GM23338 (cell line): ENCODE measurements at regions not wholly inside any gene's neighbourhood (a gene's known extent, or its start where the extent isn't known, plus 50 kb on each side); places are given as distances from the start of the nearest gene placed in this dataset.
"Not testable (repeated sequence)": the region's sequence is repeated elsewhere in the genome, so short reads cannot be mapped to it uniquely, and the experiment has no call there.

Source experiments
- ATAC-seq: fragments of 200-7000 bp; cut with Tn5 transposase; 3 replicates; pipeline ENCODE4 v1.9.1; 2020
- DNase-seq: peaks from one replicate; pipeline ENCODE4 v3.0.0-alpha.2; 2015; ENCODE audit warnings: low spot score
- H2AFZ ChIP-seq: fragments of 200-600 bp; sonication (generic); 2 replicates; pipeline ENCODE4 v1.8.0; 2016; ENCODE audit warnings: antibody characterized with exemption, mild to moderate bottlenecking, moderate library complexity
- H3F3A ChIP-seq: fragments of 200-600 bp; sonication (generic); replicated peaks from 2 replicates; pipeline ENCODE4 v1.8.0; 2017; ENCODE audit warnings: antibody characterized with exemption, mixed run types, low read depth
- H3K27ac ChIP-seq: fragments of 200-600 bp; sonication (generic); 2 replicates; pipeline ENCODE4 v1.6.1; 2016; ENCODE audit warnings: low read depth
- H3K27me3 ChIP-seq: fragments of 200-600 bp; sonication (generic); 2 replicates; pipeline ENCODE4 v1.8.0; 2016; ENCODE audit warnings: mild to moderate bottlenecking, mixed run types, moderate library complexity; ENCODE audit not compliant: insufficient read depth
- H3K36me3 ChIP-seq: fragments of 200-600 bp; sonication (generic); 2 replicates; pipeline ENCODE4 v1.8.0; 2016; ENCODE audit warnings: mild to moderate bottlenecking; ENCODE audit not compliant: insufficient read depth
- H3K4me1 ChIP-seq: fragments of 200-600 bp; sonication (generic); 2 replicates; pipeline ENCODE4 v1.8.0; 2016; ENCODE audit warnings: mild to moderate bottlenecking, moderate library complexity; ENCODE audit not compliant: insufficient read depth
- H3K4me2 ChIP-seq: fragments of 200-600 bp; sonication (generic); 2 replicates; pipeline ENCODE4 v1.7.1; 2017; ENCODE audit warnings: mixed run types
- H3K4me3 ChIP-seq: fragments of 200-600 bp; sonication (generic); 2 replicates; pipeline ENCODE4 v1.6.1; 2016; ENCODE audit warnings: mixed run types
- H3K79me2 ChIP-seq: fragments of 200-600 bp; sonication (generic); replicated peaks from 2 replicates; pipeline ENCODE4 v1.8.0; 2017; ENCODE audit warnings: mild to moderate bottlenecking; ENCODE audit not compliant: insufficient read depth
- H3K9me2 ChIP-seq: fragments of 200-600 bp; sonication (generic); 2 replicates; pipeline ENCODE4 v1.8.0; 2017; ENCODE audit not compliant: insufficient read depth
- H4K20me1 ChIP-seq: fragments of 200-600 bp; sonication (generic); replicated peaks from 2 replicates; pipeline ENCODE4 v1.8.0; 2017; ENCODE audit warnings: mild to moderate bottlenecking; ENCODE audit not compliant: insufficient read depth
- H3K27ac Mint-ChIP-seq: 2 replicates; pipeline ENCODE4 v1.8.0; 2020; ENCODE audit warnings: inconsistent platforms, mild to moderate bottlenecking, moderate library complexity, mixed read lengths
- H3K27me3 Mint-ChIP-seq: 3 replicates; pipeline ENCODE4 v1.8.0; 2022; ENCODE audit warnings: low read depth, mild to moderate bottlenecking, moderate library complexity, mixed read lengths, inconsistent platforms; ENCODE audit not compliant: insufficient read depth, poor library complexity
- H3K36me3 Mint-ChIP-seq: 3 replicates; pipeline ENCODE4 v1.8.0; 2021; ENCODE audit warnings: low read depth, mild to moderate bottlenecking, inconsistent platforms, moderate library complexity, mixed read lengths
- H3K4me1 Mint-ChIP-seq: 3 replicates; pipeline ENCODE4 v1.8.0; 2020; ENCODE audit warnings: mild to moderate bottlenecking, inconsistent platforms, mixed read lengths
- H3K4me3 Mint-ChIP-seq: 3 replicates; pipeline ENCODE4 v1.8.0; 2021; ENCODE audit warnings: moderate library complexity, mild to moderate bottlenecking, inconsistent platforms, mixed read lengths
- H3K9me3 Mint-ChIP-seq: 3 replicates; pipeline ENCODE4 v1.8.0; 2020; ENCODE audit warnings: moderate library complexity, mild to moderate bottlenecking, inconsistent platforms, mixed read lengths
- CREB1 ChIP-seq: fragments of 250-450 bp; sonication (Bioruptor Pico); IDR thresholded peaks from 2 replicates; pipeline ENCODE4 v1.5.0; 2020; ENCODE audit warnings: low read depth, mild to moderate bottlenecking, moderate library complexity
- TF ChIP-seq, protein P1 (sequence below): fragments of 250-450 bp; sonication (Bioruptor Pico); IDR thresholded peaks from 2 replicates; pipeline ENCODE4 v1.5.0; 2020; ENCODE audit warnings: mild to moderate bottlenecking, moderate library complexity
- TF ChIP-seq, protein P2 (sequence below), 2 experiments: fragments of 200-600 bp in 1 of 2; sonication (generic) in 1 of 2; conservative IDR thresholded peaks; 2 replicates each; pipeline versions ENCODE4 v1.5.1 to v1.6.1; 2016 to 2017; ENCODE audit warnings: antibody characterized with exemption in 2 of 2, low read depth in 2 of 2, mild to moderate bottlenecking in 2 of 2, moderate library complexity in 1 of 2

DNA sequence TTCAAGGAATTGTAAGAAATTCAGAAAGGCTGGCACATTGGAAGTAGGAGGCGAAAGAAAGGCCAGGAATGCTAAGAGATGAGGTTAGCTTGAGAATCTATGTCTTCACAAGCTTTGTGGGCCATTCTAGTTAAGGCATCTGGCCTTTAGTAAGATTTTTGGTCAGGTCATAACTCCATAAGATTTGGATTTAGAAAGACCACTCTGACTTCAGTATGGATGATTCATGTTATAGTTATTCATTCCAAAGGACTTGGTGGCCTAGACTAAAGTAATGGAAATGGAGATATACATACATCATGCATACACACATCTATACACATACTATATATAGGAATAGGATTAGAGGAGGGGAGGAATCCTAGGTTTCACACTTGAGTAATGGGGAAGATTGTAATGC lies 77.5 kb downstream of the SEPTIN7 start (continued):
- TF ChIP-seq, protein P1, sequence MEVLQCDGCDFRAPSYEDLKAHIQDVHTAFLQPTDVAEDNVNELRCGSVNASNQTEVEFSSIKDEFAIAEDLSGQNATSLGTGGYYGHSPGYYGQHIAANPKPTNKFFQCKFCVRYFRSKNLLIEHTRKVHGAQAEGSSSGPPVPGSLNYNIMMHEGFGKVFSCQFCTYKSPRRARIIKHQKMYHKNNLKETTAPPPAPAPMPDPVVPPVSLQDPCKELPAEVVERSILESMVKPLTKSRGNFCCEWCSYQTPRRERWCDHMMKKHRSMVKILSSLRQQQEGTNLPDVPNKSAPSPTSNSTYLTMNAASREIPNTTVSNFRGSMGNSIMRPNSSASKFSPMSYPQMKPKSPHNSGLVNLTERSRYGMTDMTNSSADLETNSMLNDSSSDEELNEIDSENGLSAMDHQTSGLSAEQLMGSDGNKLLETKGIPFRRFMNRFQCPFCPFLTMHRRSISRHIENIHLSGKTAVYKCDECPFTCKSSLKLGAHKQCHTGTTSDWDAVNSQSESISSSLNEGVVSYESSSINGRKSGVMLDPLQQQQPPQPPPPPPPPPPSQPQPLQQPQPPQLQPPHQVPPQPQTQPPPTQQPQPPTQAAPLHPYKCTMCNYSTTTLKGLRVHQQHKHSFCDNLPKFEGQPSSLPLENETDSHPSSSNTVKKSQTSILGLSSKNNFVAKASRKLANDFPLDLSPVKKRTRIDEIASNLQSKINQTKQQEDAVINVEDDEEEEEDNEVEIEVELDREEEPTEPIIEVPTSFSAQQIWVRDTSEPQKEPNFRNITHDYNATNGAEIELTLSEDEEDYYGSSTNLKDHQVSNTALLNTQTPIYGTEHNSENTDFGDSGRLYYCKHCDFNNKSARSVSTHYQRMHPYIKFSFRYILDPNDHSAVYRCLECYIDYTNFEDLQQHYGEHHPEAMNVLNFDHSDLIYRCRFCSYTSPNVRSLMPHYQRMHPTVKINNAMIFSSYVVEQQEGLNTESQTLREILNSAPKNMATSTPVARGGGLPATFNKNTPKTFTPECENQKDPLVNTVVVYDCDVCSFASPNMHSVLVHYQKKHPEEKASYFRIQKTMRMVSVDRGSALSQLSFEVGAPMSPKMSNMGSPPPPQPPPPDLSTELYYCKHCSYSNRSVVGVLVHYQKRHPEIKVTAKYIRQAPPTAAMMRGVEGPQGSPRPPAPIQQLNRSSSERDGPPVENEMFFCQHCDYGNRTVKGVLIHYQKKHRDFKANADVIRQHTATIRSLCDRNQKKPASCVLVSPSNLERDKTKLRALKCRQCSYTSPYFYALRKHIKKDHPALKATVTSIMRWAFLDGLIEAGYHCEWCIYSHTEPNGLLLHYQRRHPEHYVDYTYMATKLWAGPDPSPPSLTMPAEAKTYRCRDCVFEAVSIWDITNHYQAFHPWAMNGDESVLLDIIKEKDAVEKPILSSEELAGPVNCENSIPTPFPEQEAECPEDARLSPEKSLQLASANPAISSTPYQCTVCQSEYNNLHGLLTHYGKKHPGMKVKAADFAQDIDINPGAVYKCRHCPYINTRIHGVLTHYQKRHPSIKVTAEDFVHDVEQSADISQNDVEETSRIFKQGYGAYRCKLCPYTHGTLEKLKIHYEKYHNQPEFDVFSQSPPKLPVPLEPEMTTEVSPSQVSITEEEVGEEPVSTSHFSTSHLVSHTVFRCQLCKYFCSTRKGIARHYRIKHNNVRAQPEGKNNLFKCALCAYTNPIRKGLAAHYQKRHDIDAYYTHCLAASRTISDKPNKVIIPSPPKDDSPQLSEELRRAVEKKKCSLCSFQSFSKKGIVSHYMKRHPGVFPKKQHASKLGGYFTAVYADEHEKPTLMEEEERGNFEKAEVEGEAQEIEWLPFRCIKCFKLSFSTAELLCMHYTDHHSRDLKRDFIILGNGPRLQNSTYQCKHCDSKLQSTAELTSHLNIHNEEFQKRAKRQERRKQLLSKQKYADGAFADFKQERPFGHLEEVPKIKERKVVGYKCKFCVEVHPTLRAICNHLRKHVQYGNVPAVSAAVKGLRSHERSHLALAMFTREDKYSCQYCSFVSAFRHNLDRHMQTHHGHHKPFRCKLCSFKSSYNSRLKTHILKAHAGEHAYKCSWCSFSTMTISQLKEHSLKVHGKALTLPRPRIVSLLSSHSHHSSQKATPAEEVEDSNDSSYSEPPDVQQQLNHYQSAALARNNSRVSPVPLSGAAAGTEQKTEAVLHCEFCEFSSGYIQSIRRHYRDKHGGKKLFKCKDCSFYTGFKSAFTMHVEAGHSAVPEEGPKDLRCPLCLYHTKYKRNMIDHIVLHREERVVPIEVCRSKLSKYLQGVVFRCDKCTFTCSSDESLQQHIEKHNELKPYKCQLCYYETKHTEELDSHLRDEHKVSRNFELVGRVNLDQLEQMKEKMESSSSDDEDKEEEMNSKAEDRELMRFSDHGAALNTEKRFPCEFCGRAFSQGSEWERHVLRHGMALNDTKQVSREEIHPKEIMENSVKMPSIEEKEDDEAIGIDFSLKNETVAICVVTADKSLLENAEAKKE (CRISPR knock-in tag): no peak
- TF ChIP-seq, protein P2, sequence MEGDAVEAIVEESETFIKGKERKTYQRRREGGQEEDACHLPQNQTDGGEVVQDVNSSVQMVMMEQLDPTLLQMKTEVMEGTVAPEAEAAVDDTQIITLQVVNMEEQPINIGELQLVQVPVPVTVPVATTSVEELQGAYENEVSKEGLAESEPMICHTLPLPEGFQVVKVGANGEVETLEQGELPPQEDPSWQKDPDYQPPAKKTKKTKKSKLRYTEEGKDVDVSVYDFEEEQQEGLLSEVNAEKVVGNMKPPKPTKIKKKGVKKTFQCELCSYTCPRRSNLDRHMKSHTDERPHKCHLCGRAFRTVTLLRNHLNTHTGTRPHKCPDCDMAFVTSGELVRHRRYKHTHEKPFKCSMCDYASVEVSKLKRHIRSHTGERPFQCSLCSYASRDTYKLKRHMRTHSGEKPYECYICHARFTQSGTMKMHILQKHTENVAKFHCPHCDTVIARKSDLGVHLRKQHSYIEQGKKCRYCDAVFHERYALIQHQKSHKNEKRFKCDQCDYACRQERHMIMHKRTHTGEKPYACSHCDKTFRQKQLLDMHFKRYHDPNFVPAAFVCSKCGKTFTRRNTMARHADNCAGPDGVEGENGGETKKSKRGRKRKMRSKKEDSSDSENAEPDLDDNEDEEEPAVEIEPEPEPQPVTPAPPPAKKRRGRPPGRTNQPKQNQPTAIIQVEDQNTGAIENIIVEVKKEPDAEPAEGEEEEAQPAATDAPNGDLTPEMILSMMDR (conservative IDR thresholded peaks at IDR 0.05; ENCODE audit: low read depth in 2 of 2): no peak
- no peak for TF ChIP-seq CREB1 (CRISPR knock-in tag)

DNA sequence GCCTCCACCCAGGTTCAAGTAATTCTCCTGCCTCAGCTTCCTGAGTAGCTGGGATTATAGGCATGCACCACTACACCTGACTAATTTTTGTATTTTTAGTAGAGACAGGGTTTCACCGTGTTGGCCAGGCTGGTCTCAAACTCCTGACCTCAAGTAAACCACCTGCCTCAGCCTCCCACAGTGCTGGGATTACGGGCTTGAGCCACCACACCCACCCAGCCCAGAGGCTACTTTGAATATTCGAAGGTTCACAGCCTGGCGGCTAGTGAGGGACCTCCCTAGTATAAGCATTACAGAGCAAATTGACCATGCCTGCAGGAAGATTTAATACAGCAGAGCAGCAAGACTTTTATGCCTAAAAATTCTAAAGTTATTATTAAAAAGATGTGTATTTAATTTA lies 86.6 kb downstream of the SEPTIN7 start:
- H3K9me3 Mint-ChIP-seq, H3K27ac ChIP-seq: not testable (repeated sequence)
- peak; percentile 60 for DNase-seq

More for the DNA sequence above, 86.6 kb downstream of the SEPTIN7 start:
- H3K4me1 Mint-ChIP-seq, H2AFZ ChIP-seq, H3K4me1 ChIP-seq, H3K27me3 Mint-ChIP-seq, H3F3A ChIP-seq, H3K4me3 Mint-ChIP-seq, H3K4me2 ChIP-seq, H3K36me3 ChIP-seq, H3K4me3 ChIP-seq, H3K27me3 ChIP-seq, H3K79me2 ChIP-seq, H3K9me2 ChIP-seq, H3K27ac Mint-ChIP-seq, H4K20me1 ChIP-seq: not testable (repeated sequence)
- peak; percentile 93 for ATAC-seq
- H3K36me3 Mint-ChIP-seq: peaks cover 22% of the 10 kb centered on the region; the same call in 2 of the 3 replicates
